A673 (cell line): ENCODE measurements at regions not wholly inside any gene's neighbourhood (a gene's known extent, or its start where the extent isn't known, plus 50 kb on each side); places are given as distances from the start of the nearest gene placed in this dataset.

Experiments
- CTCF ChIP-seq: fragments of 300-800, 200-600 bp; sonication (generic); conservative IDR thresholded peaks from 2 replicates; pipeline ENCODE4 v1.5.1; 2017; ENCODE audit warnings: low read depth, mild to moderate bottlenecking, antibody characterized with exemption, low read length, moderate library complexity, mixed read lengths
- EZH2 ChIP-seq: fragments of 200-600 bp; sonication (generic); IDR thresholded peaks from 2 replicates; pipeline ENCODE4 v1.6.1; 2017; ENCODE audit warnings: borderline replicate concordance, low read depth, mild to moderate bottlenecking, mixed read lengths, antibody characterized with exemption, low read length; ENCODE audit not compliant: poor library complexity, severe bottlenecking

DNA sequence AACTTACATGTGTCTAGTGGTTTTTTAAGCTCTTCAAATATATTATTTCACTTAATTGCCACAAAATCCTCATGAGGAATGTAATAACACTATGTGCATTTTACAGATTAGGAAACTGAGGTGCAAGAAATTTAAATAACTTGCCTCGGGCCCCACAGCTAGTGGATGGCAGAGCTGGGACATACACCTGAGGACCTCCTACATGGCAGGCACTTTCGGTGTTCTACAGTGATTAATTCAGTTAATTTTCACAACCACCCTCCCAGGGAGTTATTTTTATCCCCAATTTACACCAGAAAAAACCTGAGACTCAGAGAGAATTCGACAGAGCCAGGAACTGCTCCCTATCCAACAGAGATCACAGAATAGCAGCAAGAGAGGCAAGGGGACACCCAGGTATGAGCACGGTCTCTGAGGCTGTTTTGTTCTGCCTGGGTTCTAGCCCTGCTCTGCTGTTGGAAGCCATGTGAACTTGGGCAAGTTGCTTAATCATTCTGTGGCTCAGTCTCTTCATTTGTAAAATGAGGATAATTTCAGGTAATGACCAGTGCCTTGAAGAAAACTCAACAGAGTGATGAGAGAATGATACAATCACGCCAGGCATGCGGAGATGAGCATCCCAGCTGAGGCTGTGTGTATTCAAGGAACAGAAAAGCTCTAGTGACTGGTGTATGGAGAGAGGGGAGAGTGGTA is 82.3 kb downstream of the MYCN start:
- TF ChIP-seq CTCF = no peak
- TF ChIP-seq EZH2 = no peak
